Colonic mucosa (tissue), 4 donors: ENCODE measurements at regions not wholly inside any gene's neighbourhood (a gene's known extent, or its start where the extent isn't known, plus 50 kb on each side); places are given as distances from the start of the nearest gene placed in this dataset.

ENCODE experiments used
- DNase-seq: peaks from one replicate; pipeline ENCODE4 v3.0.0-alpha.2; 2020
- H3K27ac ChIP-seq: fragments of 200-600 bp; one replicate; pipeline ENCODE4 v1.8.0; 2021
- H3K27me3 ChIP-seq: fragments of 200-600 bp; one replicate; pipeline ENCODE4 v1.8.0; 2021
- H3K36me3 ChIP-seq: fragments of 200-600 bp; one replicate; pipeline ENCODE4 v1.8.0; 2021
- H3K4me1 ChIP-seq: fragments of 200-600 bp; one replicate; pipeline ENCODE4 v1.8.0; 2021; ENCODE audit warnings: mild to moderate bottlenecking
- H3K4me3 ChIP-seq: fragments of 200-600 bp; one replicate; pipeline ENCODE4 v1.8.0; 2021
- H3K9ac ChIP-seq, 2 donors: one replicate each; pipeline ENCODE4 v1.7.0; 2013; ENCODE audit warnings: control low read depth in 2 of 2, low read depth in 2 of 2, low read length in 2 of 2
- H3K9me3 ChIP-seq: fragments of 200-600 bp; one replicate; pipeline ENCODE4 v1.8.0; 2021
- CTCF ChIP-seq: fragments of 200-600 bp; IDR thresholded peaks from one replicate; pipeline ENCODE4 v1.8.0; 2022; ENCODE audit warnings: antibody characterized with exemption, mild to moderate bottlenecking
- intact Hi-C: fragments of 100-400 bp; cut with DNase I; formaldehyde crosslinking; loops from one replicate; pipeline ENCODE4 v1.14.1; 2022
- donor health status: healthy.
- donor health status: DM: no; HTN: no; CAD: no.
- donor health status: DM: no; HTN: no; CAD: no.

GRCh38 chr2:186977433-186978045 lies 128.6 kb upstream of the ZSWIM2 start:
- DNase-seq = no peak
- Histone ChIP-seq H3K9me3 (no peaks in the 10 kb centered on the region), H3K36me3 (no peaks in the 10 kb centered on the region), H3K27ac (no peak overlapping the region), H3K4me3 (no peak overlapping the region), H3K9ac (no peak overlapping the region), H3K4me1 (no peaks in the 10 kb centered on the region), H3K27me3 (no peaks in the 10 kb centered on the region)
- intact Hi-C loops = no loop called here
- TF ChIP-seq CTCF = no peak

- Histone ChIP-seq H3K27me3 (no peaks in the 10 kb centered on the region), H3K27ac (no peak overlapping the region), H3K36me3 (no peaks in the 10 kb centered on the region), H3K9me3 (no peaks in the 10 kb centered on the region), H3K4me1 (no peaks in the 10 kb centered on the region), H3K4me3 (no peak overlapping the region), H3K9ac (no peak overlapping the region)
- TF ChIP-seq CTCF = no peak
- DNase-seq = no peak
- intact Hi-C loops = no loop called here
Measured at GRCh38 chr2:186976329-186976728, 127.4 kb upstream of the ZSWIM2 start.

GRCh38 chr2:186972281-186972970 lies 123.5 kb upstream of the ZSWIM2 start:
- Histone ChIP-seq H3K27ac (no peak overlapping the region), H3K4me1 (no peaks in the 10 kb centered on the region), H3K4me3 (no peak overlapping the region), H3K36me3 (no peaks in the 10 kb centered on the region), H3K27me3 (no peaks in the 10 kb centered on the region), H3K9ac (no peak overlapping the region), H3K9me3 (no peaks in the 10 kb centered on the region)
- no peak for DNase-seq
- TF ChIP-seq CTCF = no peak
- intact Hi-C loops = no loop called here

GRCh38 chr2:186968277-186968676 lies 119.3 kb upstream of the ZSWIM2 start:
- intact Hi-C loops = no loop called here

GRCh38 chr2:186966015-186966414 lies 117.0 kb upstream of the ZSWIM2 start:
- no peak overlapping the region for H3K9ac ChIP-seq
- no peaks in the 10 kb centered on the region for H3K4me1 ChIP-seq
- no peak overlapping the region for H3K4me3 ChIP-seq
- H3K27me3 ChIP-seq = no peaks in the 10 kb centered on the region
- no peaks in the 10 kb centered on the region for H3K9me3 ChIP-seq
- no peak overlapping the region for H3K27ac ChIP-seq
- no peak for DNase-seq
- no peaks in the 10 kb centered on the region for H3K36me3 ChIP-seq
- no peak for TF ChIP-seq CTCF
- intact Hi-C loops = no loop called here

More at GRCh38 chr2:186968277-186968676, 119.3 kb upstream of the ZSWIM2 start:
- DNase-seq = no peak
- Histone ChIP-seq H3K4me3 (no peak overlapping the region), H3K36me3 (no peaks in the 10 kb centered on the region), H3K4me1 (no peaks in the 10 kb centered on the region), H3K27me3 (no peaks in the 10 kb centered on the region), H3K9me3 (no peaks in the 10 kb centered on the region), H3K9ac (no peak overlapping the region), H3K27ac (no peak overlapping the region)
- no peak for TF ChIP-seq CTCF
